HG03066 (cell line): ENCODE measurements at regions not wholly inside any gene's neighbourhood (a gene's known extent, or its start where the extent isn't known, plus 50 kb on each side); places are given as distances from the start of the nearest gene placed in this dataset.

Experiments used
- ATAC-seq: cut with Tn5 transposase; IDR thresholded peaks from one replicate; pipeline ENCODE4 v1.9.1; 2021; ENCODE audit warnings: low read depth; ENCODE audit not compliant: unreplicated experiment

DNA sequence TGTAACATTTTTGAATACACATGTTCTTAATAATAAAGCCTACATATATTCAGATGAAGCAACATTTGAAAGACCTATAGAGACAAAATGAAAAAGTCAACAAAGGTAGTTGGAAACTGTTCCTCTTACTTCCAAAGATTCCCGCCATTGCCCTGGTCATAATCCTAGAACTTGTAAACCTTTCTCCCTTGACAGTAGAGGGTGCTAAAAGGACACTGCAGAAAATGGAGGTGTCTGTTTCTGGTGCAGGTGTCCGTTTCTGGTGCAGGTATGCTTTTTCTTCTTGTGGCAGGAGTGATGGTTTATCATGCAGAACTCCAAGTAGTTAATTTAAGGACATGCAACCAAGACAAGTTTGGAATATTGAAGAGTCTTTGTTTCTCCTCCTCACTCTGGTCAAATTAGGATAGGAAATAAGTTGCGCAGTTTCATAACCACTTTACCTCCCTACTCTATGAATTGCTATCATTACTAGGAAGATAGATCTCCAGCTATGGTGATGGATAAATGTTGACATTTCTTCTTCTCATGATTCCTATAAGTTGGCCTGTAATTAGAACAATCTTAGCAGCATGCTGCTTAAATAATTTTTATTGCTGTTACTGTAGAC is 56.0 kb upstream of the FAM174A start:
- ATAC-seq, result peak; percentile 75

DNA sequence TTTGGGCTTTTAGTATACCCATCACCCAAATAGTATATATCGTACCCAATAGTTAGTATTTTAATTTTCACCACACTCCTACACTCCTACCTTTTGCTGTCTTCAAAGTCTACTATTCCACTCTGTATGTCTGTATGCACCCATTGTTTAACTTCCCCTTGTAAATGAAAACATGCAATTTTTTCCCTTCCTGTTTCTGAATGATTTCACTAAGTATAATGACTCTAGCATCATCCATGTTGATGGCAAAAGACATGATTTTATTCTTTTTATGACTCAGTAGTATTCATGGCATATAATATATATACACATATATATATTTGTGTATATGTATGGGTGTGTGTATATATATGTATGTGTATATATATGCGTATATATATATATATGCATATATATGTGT is 63.1 kb upstream of the FAM174A start:
- no peak for ATAC-seq

DNA sequence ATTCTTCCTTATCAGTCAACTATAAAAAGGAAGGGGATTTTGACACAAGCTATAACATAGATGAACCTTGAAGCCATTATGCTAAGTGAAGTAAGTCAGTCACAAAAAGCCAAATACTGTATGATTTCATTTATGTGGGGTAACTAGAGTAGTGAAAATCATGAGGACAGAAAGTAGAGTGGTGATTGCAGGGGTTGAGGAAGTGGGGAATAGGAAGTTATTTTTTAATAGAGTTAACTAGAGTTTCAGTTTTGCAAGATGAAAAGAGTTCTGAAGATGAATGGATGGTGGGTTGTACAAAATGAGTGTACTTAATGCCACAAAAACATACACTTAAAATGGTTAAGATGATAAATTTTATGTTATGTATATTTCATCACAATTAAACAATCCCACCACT is 65.4 kb upstream of the FAM174A start:
- ATAC-seq, result peak; percentile 95

DNA sequence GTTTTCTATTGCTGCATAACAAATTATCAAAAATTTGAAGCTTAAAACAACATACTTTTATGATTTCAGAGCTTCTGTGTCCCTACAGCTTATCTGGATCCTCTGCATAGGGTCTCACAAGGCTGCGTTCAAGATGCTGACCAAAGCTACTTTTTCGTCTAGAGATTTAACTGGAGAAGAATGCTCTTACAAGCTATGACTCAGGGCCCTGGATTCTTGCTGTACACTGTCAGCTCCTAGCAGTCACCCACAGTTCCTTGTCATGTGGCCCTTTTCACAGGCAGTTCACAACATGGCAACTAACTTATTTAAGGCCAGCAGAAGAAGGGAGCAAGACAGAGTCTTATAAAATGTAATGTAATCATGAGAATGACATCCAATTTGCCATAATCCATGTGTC is 70.8 kb upstream of the FAM174A start:
- ATAC-seq, result no peak

DNA sequence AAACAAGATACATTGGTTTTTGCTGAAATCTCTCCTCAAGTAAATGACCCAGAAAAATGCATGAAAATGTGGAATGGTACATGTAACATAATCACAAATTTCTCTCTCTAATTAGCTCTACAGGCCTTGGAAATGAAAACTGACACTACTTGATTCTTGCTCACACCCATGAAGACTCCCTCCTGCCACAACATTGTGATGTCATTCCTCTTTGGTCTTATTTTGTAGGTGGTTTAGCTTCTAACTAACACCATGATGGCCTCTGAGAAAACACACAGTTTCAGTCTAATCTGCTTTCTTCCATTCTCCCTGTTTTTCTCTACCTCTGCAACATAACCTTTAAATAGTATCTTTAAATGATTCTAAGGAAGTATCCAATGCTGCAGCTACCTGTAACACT is 78.6 kb upstream of the FAM174A start:
- ATAC-seq, result no peak

DNA sequence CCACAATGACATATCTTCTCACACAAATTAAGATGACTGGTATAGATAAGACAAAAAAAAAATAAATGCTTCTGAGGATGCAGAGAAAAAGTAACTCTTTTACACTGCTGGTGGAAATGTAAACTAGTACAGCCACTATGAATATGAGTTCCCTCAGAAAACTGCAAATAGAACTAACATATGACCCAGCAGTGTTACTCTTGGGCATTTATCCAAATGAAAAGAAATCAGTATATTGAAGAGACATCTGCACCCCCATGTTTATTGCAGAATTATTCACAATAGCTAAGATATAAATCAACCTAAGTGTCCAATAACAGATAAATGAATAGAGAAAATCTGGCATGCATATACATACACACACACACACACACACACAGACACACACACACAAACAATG is 83.0 kb upstream of the FAM174A start:
- no peak for ATAC-seq

DNA sequence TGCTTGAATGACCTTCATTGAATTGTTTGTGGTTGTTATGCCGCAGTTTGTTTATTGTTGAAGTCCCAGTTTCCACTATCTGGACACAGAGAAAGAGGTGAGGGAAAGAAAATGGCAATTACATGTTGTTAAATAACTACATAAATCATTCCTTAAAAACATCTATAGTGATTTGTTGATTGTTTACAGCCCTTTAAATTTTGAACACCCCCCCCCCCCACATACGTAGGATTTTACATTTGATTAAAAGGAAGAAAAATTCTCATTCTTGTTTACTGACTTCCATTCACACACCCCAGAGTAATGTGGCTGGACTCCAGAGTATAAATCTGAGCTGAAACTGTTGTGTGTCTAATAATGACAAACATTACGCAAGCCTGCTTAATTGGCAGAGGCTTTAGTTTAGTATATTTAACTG is 87.1 kb upstream of the FAM174A start:
- no peak for ATAC-seq

DNA sequence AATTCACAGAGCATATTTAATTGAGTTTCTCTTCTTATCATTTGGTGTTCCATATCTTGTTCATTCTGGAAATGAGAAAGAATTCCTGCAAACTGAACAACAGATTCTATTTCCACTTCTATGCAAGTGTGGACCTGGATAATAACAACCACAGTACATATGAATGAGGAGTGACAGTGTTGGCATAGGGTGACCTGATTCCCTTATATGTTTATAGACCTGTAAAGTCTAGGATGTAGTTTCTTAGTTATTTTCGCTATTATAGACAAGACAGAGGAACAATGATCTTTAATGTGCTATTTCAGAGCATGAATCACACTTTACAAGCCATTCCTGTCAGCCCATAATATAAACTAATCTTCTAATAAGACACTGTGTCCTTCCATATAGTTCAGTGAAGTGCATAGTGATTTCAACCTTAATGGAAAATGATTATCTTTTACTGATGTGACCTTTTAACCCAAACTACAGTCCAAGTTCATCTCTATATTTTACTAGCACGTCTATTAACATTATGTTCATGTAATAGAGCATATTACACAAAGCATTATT is 88.2 kb upstream of the FAM174A start:
- no peak for ATAC-seq

DNA sequence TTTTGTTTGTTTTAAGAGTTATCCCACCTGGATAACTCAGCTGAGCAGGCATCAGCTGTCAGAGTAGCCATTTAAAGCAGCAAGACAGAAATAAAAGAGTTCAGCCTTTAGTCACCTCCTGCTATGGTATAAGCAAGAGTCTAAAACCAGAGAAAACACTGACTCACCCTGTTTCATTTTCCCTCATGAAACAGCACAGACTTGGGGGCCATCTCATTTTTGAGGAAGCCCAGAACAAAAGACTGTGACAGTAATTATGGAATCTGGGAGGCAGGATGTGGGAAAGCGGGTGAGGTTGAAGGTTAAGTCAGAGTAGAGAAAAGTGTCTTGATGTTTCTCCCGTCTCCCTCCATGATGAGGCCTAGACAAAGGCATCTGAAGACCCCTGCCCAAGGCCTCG is 90.2 kb upstream of the FAM174A start:
- ATAC-seq, result no peak

DNA sequence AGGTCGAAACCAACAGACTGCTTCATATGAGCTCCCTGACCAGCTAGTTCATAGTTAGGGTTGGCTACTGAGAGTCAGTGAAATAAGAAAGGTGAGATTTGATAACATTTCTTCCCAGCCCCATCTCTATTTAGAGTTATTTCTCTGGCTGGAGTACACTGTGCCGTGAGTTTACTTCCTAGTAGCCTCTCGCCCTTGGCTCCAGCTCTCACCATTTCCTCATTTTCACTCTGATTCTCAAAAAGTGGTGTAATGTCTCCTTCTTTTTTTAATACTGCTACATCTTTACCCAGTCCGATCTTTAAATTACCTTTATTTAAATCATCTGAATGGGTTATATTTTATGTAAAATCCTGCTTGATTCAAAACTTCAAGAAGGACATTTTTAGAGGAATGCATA is 100.4 kb upstream of the FAM174A start:
- no peak for ATAC-seq

DNA sequence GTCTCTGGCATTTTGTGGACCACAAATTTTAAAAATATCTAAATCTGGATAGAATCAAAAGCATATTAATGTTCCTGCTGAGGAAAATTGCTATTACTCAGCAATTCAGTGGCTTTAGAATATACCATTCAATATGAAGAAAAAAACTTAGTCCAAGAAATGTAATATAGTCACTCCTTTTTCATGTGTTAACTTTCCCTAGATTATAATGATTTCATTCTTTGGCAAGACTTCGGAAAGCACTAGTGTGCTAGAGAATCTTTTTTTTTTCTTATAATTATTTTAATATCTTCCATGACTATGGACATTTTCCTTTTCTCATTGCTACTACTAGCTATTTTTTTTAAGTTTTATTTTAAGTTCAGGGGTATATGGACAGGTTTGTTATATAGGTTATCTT is 102.4 kb upstream of the FAM174A start:
- ATAC-seq, result no peak

DNA sequence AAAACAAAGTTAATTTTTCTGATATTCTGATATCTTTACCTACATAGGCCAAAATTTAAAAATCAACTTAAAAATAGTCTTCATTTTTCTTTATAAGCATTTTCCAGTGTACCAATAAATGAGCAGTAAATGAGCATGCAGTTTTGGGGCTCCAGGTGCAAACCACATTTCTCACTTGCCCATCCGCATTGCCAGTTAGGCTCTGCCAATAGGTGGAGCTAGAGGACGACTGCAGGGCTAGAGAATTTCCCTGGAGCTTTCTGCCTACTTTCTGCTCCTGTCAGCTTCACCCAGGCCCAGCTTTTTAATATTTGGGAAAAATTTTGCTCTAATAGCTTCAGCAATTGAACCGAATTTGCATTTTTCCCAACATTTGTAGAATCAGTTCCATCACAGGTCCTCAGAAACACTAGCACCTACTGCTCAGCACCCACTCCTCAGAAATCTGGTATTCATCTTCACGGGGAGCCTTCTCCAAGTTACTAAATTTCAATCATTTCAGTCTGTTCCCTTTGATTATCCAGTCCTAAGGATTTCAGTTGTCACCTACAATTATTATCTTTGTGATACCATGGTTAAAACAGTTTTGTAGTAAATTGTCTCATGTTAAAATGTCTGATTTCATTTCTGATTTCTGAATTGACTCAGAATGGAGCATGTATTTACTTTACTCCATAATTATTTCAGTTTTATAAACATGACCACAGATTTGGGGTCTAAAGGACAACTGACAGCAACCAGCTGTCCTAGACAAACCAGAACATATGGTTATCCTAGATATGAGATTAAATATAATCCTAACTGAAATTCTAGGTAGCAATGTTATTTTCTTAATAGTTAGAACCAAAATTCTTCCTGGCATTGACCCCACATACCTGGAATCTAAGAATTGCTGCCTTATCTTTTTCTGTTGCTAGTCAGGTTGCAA is 104.6 kb upstream of the FAM174A start:
- peak; percentile 75 for ATAC-seq

DNA sequence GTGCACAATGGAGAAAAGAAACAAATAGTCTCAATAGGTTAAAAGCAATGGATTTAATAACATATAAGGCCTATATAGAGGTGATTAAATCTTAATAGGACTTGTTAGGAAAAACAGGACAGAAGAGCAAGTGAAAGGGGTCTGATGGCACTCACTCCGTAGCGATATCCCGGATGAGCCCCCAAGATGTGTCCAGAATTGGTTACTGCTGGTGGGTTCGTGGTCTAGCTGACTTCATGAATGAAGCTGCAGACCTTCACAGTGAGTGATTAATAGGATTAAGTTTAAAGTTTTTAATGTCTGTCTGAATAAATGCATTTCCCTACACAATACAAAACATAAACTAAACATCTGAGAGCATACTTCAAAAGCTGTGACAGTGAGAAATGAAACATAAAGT is 110.4 kb upstream of the FAM174A start:
- ATAC-seq, result no peak

DNA sequence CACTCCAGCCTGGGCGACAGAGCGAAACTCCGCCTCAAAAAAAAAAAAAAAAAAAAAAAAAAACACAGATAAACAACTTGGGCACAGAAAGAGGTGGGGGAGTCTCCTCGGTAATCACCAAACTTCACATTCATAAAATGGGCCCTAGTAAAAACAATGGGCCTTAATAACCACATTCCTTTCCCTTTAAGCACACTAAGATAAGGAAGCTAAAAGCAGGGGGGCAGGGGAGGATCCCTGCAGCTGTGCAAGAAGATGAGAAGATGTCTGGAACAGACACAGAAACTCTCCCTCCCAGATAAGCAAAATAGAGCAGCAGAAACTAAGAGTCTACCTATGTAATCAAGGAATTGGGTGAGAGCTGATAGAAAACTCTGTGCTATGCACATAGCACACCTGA is 111.2 kb upstream of the FAM174A start:
- no peak for ATAC-seq

DNA sequence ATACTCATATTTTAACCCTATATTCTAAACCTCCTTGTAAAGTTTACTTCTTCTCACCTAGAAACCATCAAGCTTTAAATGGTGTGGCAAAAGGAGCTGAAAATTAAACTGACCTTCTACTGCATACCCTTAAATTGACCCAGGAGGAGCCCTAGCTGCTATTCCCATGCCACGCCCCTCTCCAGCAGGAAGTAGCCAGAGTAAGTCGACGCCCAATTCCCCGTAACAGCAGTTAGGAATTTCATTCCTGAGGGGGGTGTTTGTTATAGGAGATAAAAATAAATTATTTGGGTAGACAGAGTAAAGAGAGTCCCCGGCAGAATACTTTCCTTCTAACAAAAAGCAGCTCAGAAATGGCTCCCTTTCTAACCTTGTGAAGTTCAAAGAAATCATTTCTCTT is 111.8 kb upstream of the FAM174A start:
- ATAC-seq, result no peak

DNA sequence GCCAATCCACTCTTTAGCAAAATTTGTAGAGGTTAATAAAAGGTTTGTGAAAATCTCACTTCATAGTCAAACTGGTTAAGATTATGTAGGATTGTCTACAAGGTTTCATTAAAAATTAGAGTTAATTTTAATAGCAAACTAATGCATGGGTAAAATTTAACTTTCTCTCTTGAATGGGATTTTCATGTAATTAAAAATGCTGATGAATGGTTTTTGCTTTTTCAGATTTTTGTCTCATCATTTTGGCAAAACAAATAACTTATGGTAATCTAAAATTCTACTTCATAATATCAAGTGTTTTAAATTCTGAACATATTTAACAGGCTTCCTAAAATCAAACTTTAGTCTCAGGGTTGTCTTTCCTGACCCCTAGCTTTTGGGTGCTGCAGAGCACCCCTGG is 113.8 kb upstream of the FAM174A start:
- ATAC-seq, result no peak

DNA sequence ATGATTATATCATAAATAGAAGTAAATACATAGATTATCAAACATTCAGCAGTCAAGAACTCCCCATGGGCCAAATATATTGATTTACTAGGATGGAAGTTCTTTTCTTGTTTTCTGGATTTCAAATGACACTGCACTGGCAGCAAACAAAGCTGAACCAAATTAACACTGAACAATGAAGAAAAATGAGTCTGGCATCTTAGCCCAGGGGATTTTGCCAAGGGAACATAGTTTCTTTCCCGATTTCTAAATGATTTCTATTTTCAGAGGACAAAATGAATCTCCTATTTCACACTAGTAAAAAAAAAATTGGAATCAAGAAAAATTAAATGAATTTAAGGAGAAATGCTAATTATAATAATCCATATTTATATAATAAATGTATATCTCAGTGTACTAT is 116.9 kb upstream of the FAM174A start:
- no peak for ATAC-seq

DNA sequence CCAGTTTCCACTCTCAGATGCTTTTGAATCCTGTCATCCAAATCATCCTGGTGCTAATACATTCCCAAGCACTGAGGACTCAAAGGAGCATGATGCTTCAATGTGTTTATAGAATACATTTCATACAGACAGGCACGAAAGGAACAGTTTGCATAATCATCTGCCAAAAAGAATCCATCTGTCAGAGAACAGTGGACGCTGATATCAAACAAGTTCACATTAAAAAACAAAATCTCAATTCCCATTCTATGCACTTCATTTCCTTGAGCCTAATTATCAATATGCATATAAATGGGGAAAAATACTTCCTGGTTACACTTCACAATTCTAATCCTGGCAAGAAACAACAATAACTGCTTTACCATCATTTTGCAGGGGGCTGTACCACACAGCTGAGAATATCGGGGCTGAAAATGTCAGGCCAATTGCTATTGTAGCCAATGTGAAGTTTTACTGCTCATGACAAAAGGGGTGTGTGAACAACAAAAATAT is 125.5 kb upstream of the FAM174A start:
- no peak for ATAC-seq

DNA sequence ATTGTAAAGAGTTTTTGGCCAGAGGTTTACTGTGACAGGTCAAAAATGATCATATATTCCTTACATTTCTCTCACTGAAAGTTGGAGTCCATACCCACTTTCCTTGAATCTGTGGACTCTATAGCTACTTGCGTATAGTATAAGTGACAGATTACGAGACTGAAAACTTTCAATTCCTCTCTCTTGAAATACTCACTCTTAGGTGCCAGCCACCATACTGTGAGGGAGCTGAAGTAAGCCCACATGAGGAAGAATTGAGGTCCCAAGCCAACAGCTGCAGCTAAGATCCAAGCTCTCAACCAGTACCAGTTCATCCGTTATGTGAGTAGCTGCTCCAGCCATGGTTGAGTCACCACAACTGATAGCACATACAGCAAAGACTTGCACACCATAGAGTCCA is 128.1 kb upstream of the FAM174A start:
- no peak for ATAC-seq

DNA sequence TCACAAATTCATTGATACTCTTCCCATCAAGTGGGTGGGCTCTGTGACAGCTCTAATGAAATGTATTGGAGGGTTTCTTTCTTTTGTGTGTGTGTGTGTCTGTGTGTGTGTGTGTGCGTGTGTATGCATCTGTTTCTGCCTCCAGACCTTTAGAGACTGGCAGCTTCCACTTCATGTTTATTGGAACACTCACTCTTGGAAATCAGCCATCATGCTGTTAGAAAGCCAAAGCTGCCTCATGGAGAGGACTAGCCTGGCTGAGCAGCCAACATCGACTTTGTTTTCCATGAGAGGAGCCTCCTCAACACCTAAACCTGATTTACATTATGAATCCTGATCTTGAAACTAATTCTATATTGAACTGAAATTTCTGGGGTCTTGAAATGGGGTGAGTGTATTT is 128.5 kb upstream of the FAM174A start:
- no peak for ATAC-seq

DNA sequence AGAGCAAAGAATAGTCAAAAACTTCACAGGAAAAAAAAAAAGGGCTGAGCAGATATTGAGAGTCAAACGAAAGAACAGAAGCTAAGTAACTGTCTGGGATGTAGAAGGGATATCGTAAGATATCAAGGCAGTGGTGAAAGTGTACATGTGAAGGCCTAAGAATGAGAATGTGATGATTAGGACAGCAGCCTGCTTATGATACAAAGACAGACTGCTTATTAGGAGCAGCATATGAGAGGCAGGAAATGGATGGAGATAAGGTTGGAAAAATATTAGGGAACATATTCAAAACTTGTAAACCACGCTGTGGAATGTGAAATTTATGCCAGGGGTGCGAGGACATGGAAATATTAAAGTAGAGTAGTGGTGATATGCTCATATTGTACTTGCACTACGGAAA is 133.1 kb upstream of the FAM174A start:
- ATAC-seq, result no peak

DNA sequence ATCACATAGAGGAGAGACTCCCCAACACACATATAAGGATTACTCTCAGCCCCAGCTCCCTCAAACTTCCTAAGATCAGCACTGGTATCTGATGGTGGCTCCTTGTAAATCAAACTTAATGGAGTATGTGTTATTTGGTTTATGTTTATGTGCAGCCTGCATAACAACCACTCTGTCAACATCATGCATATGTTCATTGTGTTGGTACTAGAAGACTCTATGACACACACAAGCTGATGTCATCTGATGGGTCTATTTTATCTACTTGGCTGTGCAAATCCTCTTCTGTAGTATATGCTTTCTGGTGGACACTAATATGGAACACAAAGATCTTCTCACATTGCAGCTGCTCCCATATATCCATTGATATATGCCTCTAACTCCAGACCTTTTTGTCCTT is 134.0 kb upstream of the FAM174A start:
- no peak for ATAC-seq
